Mammary epithelial cell (primary cell): ENCODE measurements at regions not wholly inside any gene's neighbourhood (a gene's known extent, or its start where the extent isn't known, plus 50 kb on each side); places are given as distances from the start of the nearest gene placed in this dataset.

Source experiments
- EZH2 ChIP-seq: IDR thresholded peaks from 2 replicates; pipeline ENCODE4 v1.6.1; 2012; ENCODE audit warnings: low read length, inconsistent platforms, borderline replicate concordance
- TF ChIP-seq, protein P1 (sequence below), 2 donors: IDR thresholded peaks in 1 of 2; conservative IDR thresholded peaks in 1 of 2; 2 replicates each; pipeline ENCODE4 v1.5.1; 2011 to 2012; ENCODE audit warnings: inconsistent platforms in 2 of 2, low read length in 2 of 2, mild to moderate bottlenecking in 2 of 2, control low read depth in 1 of 2, low read depth in 1 of 2; ENCODE audit not compliant: insufficient read depth in 1 of 2; ENCODE audit errors: extremely low read depth in 1 of 2

DNA sequence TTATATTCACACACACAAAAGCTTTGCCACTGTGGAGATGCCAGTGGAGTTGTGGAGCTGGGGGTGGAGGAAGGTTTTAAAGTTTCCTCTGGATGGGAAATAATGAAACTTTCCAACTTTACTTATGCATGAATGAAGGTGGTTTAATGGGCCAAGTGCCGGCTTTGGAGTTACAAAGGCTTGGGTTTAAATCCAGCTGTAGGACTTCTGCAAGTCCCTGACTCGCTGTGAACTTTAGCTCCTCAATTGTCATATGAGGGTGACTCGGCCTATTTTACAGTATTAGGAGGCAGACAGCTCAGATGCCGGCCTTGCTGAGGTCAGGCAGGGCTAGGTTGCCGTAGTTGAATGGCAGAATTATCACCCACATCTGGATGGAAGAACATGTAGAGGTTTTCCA lies 415.8 kb upstream of the TRIB2 start:
- no peak for TF ChIP-seq EZH2
- TF ChIP-seq, protein P1, sequence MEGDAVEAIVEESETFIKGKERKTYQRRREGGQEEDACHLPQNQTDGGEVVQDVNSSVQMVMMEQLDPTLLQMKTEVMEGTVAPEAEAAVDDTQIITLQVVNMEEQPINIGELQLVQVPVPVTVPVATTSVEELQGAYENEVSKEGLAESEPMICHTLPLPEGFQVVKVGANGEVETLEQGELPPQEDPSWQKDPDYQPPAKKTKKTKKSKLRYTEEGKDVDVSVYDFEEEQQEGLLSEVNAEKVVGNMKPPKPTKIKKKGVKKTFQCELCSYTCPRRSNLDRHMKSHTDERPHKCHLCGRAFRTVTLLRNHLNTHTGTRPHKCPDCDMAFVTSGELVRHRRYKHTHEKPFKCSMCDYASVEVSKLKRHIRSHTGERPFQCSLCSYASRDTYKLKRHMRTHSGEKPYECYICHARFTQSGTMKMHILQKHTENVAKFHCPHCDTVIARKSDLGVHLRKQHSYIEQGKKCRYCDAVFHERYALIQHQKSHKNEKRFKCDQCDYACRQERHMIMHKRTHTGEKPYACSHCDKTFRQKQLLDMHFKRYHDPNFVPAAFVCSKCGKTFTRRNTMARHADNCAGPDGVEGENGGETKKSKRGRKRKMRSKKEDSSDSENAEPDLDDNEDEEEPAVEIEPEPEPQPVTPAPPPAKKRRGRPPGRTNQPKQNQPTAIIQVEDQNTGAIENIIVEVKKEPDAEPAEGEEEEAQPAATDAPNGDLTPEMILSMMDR (conservative IDR thresholded peaks at IDR 0.05 in 1 of 2, IDR thresholded peaks at IDR 0.05 in 1 of 2; ENCODE audit: extremely low read depth in 1 of 2, insufficient read depth in 1 of 2, low read depth in 1 of 2, low read length in 2 of 2), result no peak
